PC-9 (cell line): ENCODE measurements at regions not wholly inside any gene's neighbourhood (a gene's known extent, or its start where the extent isn't known, plus 50 kb on each side); places are given as distances from the start of the nearest gene placed in this dataset.

Experiments used
- BruUV-seq: library from RNA; stranded (reverse); fragments of 400-500 nt; replicated peaks from 2 replicates; lab custom pipeline; 2021; lab: Mats Ljungman, UMichigan
- CTCF ChIA-PET: fragments of 300-600 bp; sonication (Branson Sonifier 250); formaldehyde crosslinking; loops from one replicate; lab custom pipeline; 2022; ENCODE audit warnings: antibody characterized with exemption; lab: Charles Lee
- POLR2A ChIA-PET: fragments of 300-600 bp; sonication (Branson Sonifier 250); formaldehyde crosslinking; loops from one replicate; lab custom pipeline; 2022; ENCODE audit warnings: antibody characterized with exemption; ENCODE audit not compliant: unreplicated experiment; lab: Charles Lee
- DNase-seq, 2 experiments: peaks; one replicate each; pipeline versions ENCODE4 v3.0.0 to v3.0.0-alpha.2; 2015 to 2022; ENCODE audit warnings: mixed read lengths in 1 of 2
- H2AFZ ChIP-seq: fragments of 200-600 bp; sonication (generic); 2 replicates; pipeline ENCODE4 v1.8.1; 2017; ENCODE audit warnings: antibody characterized with exemption
- H3F3A ChIP-seq: fragments of 200-600 bp; sonication (generic); 2 replicates; pipeline ENCODE4 v1.8.1; 2017; ENCODE audit warnings: antibody characterized with exemption, mild to moderate bottlenecking, low read depth; ENCODE audit not compliant: insufficient read depth
- H3K27ac ChIP-seq: fragments of 200-600 bp; sonication (generic); 2 replicates; pipeline ENCODE4 v1.6.1; 2016; ENCODE audit warnings: mixed run types
- H3K27me3 ChIP-seq: fragments of 200-600 bp; sonication (generic); 2 replicates; pipeline ENCODE4 v1.6.1; 2016; ENCODE audit warnings: low read depth, mixed run types; ENCODE audit not compliant: insufficient read depth
- H3K36me3 ChIP-seq: fragments of 200-600 bp; sonication (generic); 2 replicates; pipeline ENCODE4 v1.6.1; 2016; ENCODE audit warnings: low read depth, mixed run types
- H3K4me1 ChIP-seq: fragments of 200-600 bp; sonication (generic); replicated peaks from 2 replicates; pipeline ENCODE4 v1.6.1; 2016; ENCODE audit warnings: mixed run types; ENCODE audit not compliant: insufficient read depth
- H3K4me2 ChIP-seq: fragments of 200-600 bp; sonication (generic); 2 replicates; pipeline ENCODE4 v1.6.1; 2017; ENCODE audit warnings: mixed run types
- H3K4me3 ChIP-seq: fragments of 200-600 bp; sonication (generic); 2 replicates; pipeline ENCODE4 v1.6.1; 2016; ENCODE audit warnings: mixed run types
- H3K79me2 ChIP-seq: fragments of 200-600 bp; sonication (generic); 2 replicates; pipeline ENCODE4 v1.6.1; 2017; ENCODE audit warnings: low read depth, mixed run types
- H3K9me2 ChIP-seq: fragments of 200-600 bp; sonication (generic); 2 replicates; pipeline ENCODE4 v1.8.1; 2017; ENCODE audit warnings: mild to moderate bottlenecking; ENCODE audit not compliant: insufficient read depth
- H3K9me3 ChIP-seq: fragments of 200-600 bp; sonication (generic); 2 replicates; pipeline ENCODE4 v1.8.1; 2016; ENCODE audit warnings: low read depth; ENCODE audit not compliant: insufficient read depth
- H4K20me1 ChIP-seq: fragments of 200-600 bp; sonication (generic); 2 replicates; pipeline ENCODE4 v1.8.1; 2017; ENCODE audit not compliant: insufficient read depth
- CTCF ChIP-seq: fragments of 200-600 bp; sonication (generic); conservative IDR thresholded peaks from 2 replicates; pipeline ENCODE4 v1.6.1; 2017; ENCODE audit warnings: mixed run types, antibody characterized with exemption, mild to moderate bottlenecking, moderate library complexity
- EZH2 ChIP-seq: fragments of 200-600 bp; sonication (generic); IDR thresholded peaks from 2 replicates; pipeline ENCODE4 v1.8.0; 2017; ENCODE audit warnings: antibody characterized with exemption, low read depth
- intact Hi-C: fragments of 100-400 bp; cut with micrococcal nuclease; formaldehyde crosslinking; loops from one replicate; pipeline ENCODE4 v1.10.0; 2022; ENCODE audit not compliant: unreplicated experiment

GRCh38 chr12:43107026-43107775 lies 444.8 kb downstream of the ADAMTS20 start:
- intact Hi-C loops, result no loop called here
- CTCF ChIA-PET, result no interaction called here

GRCh38 chr12:43106355-43106754 lies 445.6 kb downstream of the ADAMTS20 start:
- no peak for DNase-seq
- Histone ChIP-seq H3K4me3 (no peak overlapping the region), H3K4me1 (no peaks in the 10 kb centered on the region), H3K9me2 (no peaks in the 10 kb centered on the region), H3F3A (no peaks in the 10 kb centered on the region), H2AFZ (no peak overlapping the region), H3K36me3 (no peaks in the 10 kb centered on the region), H3K27me3 (no peaks in the 10 kb centered on the region), H3K79me2 (no peaks in the 10 kb centered on the region), H3K9me3 (no peaks in the 10 kb centered on the region), H4K20me1 (no peaks in the 10 kb centered on the region), H3K27ac (no peak overlapping the region), H3K4me2 (no peak overlapping the region)
- CTCF ChIA-PET, result no interaction called here
- no TSS peak for BruUV-seq
- intact Hi-C loops, result no loop called here
- POLR2A ChIA-PET, result no interaction called here
- TF ChIP-seq EZH2 (no peak), CTCF (no peak)

More at GRCh38 chr12:43107026-43107775, 444.8 kb downstream of the ADAMTS20 start:
- no peaks in the 10 kb centered on the region for H3K79me2 ChIP-seq
- no peaks in the 10 kb centered on the region for H3K4me1 ChIP-seq
- TF ChIP-seq CTCF, result no peak
- no peak overlapping the region for H3K27ac ChIP-seq
- H3K9me2 ChIP-seq, result no peaks in the 10 kb centered on the region
- no TSS peak for BruUV-seq
- DNase-seq, result no peak
- H3K9me3 ChIP-seq, result no peaks in the 10 kb centered on the region
- no peaks in the 10 kb centered on the region for H3K36me3 ChIP-seq
- POLR2A ChIA-PET, result no interaction called here
- no peak overlapping the region for H3K4me2 ChIP-seq
- H3K27me3 ChIP-seq, result no peaks in the 10 kb centered on the region
- no peak overlapping the region for H3K4me3 ChIP-seq
- no peak overlapping the region for H2AFZ ChIP-seq
- no peaks in the 10 kb centered on the region for H4K20me1 ChIP-seq
- no peaks in the 10 kb centered on the region for H3F3A ChIP-seq

GRCh38 chr12:43105426-43105981 lies 446.5 kb downstream of the ADAMTS20 start:
- H3K27ac ChIP-seq, result no peak overlapping the region
- H4K20me1 ChIP-seq, result no peaks in the 10 kb centered on the region
- no peaks in the 10 kb centered on the region for H3K27me3 ChIP-seq
- TF ChIP-seq CTCF (no peak), EZH2 (no peak)
- H2AFZ ChIP-seq, result no peak overlapping the region
- ChIA-PET POLR2A (interaction anchor here (0.6 kb wide), 1 partner anchor 87 kb away, joined by 6 read pairs; no protein-coding TSS in a partner anchor), CTCF (no interaction called here)
- H3K4me3 ChIP-seq, result no peak overlapping the region
- H3K4me1 ChIP-seq, result no peaks in the 10 kb centered on the region
- intact Hi-C loops, result no loop called here
- H3K4me2 ChIP-seq, result no peak overlapping the region
- H3F3A ChIP-seq, result no peaks in the 10 kb centered on the region
- BruUV-seq, result no TSS peak
- no peaks in the 10 kb centered on the region for H3K9me2 ChIP-seq
- H3K9me3 ChIP-seq, result no peaks in the 10 kb centered on the region
- H3K79me2 ChIP-seq, result no peaks in the 10 kb centered on the region
- H3K36me3 ChIP-seq, result no peaks in the 10 kb centered on the region
- no peak for DNase-seq
